DND-41 (cell line): ENCODE measurements at regions not wholly inside any gene's neighbourhood (a gene's known extent, or its start where the extent isn't known, plus 50 kb on each side); places are given as distances from the start of the nearest gene placed in this dataset.

Source experiments
- ATAC-seq: fragments of 200-7000 bp; cut with Tn5 transposase; 3 replicates; pipeline ENCODE4 v1.9.1; 2021; ENCODE audit warnings: low read depth; ENCODE audit not compliant: insufficient read depth
- DNase-seq: peaks from one replicate; pipeline ENCODE4 v3.0.0-alpha.2; 2020
- H2AFZ ChIP-seq: 2 replicates; pipeline ENCODE4 v1.6.0; 2012; ENCODE audit warnings: low read depth, low read length
- H3K27ac ChIP-seq: 2 replicates; pipeline ENCODE4 v1.5.1; 2012; ENCODE audit warnings: low read length, inconsistent platforms
- H3K27me3 ChIP-seq: fragments of 200-600 bp; sonication (generic); 2 replicates; pipeline ENCODE4 v1.6.0; 2012; ENCODE audit warnings: low read length, mild to moderate bottlenecking, inconsistent platforms; ENCODE audit not compliant: insufficient read depth, poor library complexity
- H3K36me3 ChIP-seq: 2 replicates; pipeline ENCODE4 v1.5.1; 2012; ENCODE audit warnings: low read length, inconsistent platforms; ENCODE audit not compliant: insufficient read depth
- H3K4me1 ChIP-seq: 2 replicates; pipeline ENCODE4 v1.5.1; 2012; ENCODE audit warnings: mild to moderate bottlenecking, low read length; ENCODE audit not compliant: insufficient read depth
- H3K4me2 ChIP-seq: 2 replicates; pipeline ENCODE4 v1.6.0; 2012; ENCODE audit warnings: mild to moderate bottlenecking, moderate library complexity, low read length, inconsistent platforms; ENCODE audit not compliant: insufficient read depth
- H3K4me3 ChIP-seq, 2 experiments: fragments of 200-600 bp in 1 of 2; shearing (Covaris generic) in 1 of 2; 2 replicates each; pipeline ENCODE4 v1.5.1; 2012 to 2016; ENCODE audit warnings: inconsistent platforms in 2 of 2, low read length in 2 of 2, mild to moderate bottlenecking in 2 of 2, low read depth in 1 of 2, moderate library complexity in 1 of 2
- H3K79me2 ChIP-seq: 2 replicates; pipeline ENCODE4 v1.6.0; 2012; ENCODE audit warnings: low read length, inconsistent platforms; ENCODE audit not compliant: insufficient read depth
- H3K9ac ChIP-seq: 2 replicates; pipeline ENCODE4 v1.6.0; 2012; ENCODE audit warnings: low read depth, mild to moderate bottlenecking, inconsistent platforms, low read length, moderate library complexity
- H3K9me3 ChIP-seq: 2 replicates; pipeline ENCODE4 v1.5.1; 2012; ENCODE audit warnings: low read length, moderate library complexity, mild to moderate bottlenecking, inconsistent platforms; ENCODE audit not compliant: insufficient read depth, severe bottlenecking
- H4K20me1 ChIP-seq: 2 replicates; pipeline ENCODE4 v1.6.0; 2012; ENCODE audit warnings: low read length; ENCODE audit not compliant: insufficient read depth
- EZH2 ChIP-seq: IDR thresholded peaks from 3 replicates; pipeline ENCODE4 v1.6.1; 2012; ENCODE audit warnings: borderline replicate concordance, low read depth, mild to moderate bottlenecking, moderate library complexity, low read length, inconsistent platforms; ENCODE audit not compliant: severe bottlenecking
- TF ChIP-seq, protein P1 (sequence below): IDR thresholded peaks from 2 replicates; pipeline ENCODE4 v1.5.1; 2012; ENCODE audit warnings: borderline replicate concordance, low read length, moderate library complexity, mild to moderate bottlenecking; ENCODE audit not compliant: poor library complexity, severe bottlenecking; ENCODE audit errors: extremely low read depth

DNA sequence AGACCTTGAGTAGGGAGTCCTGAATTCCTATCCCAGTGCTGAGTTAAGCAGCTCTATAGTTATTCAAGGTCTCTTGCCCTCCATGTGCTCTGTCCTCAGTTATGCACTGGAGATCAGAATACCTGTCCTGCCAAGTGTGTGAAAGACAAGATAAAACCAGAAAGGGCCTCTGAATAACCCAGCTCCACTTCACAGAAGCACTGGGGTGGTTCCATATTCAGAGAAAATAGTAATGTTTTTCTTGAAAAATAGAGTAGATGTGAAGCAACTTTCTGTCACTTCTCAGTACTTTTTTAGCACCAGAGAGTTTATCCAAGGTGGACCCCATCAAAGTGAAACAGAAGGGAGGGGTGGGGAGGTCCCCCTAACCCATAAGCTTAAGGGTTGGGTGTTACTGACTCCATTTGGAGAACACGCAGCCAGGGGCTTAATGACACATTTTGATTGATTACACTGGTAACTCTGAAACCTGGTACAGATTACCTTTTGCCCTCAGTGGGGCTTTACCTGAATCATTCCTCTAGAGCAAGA, 509.8 kb upstream of the JARID2 start:
- no peak overlapping the region for H3K4me2 ChIP-seq
- no peaks in the 10 kb centered on the region for H3K27me3 ChIP-seq
- ATAC-seq (no peak), DNase-seq (no peak)
- no peaks in the 10 kb centered on the region for H3K9me3 ChIP-seq
- no peak overlapping the region for H2AFZ ChIP-seq
- no peak overlapping the region for H3K4me3 ChIP-seq
- peaks cover 9% of the 10 kb centered on the region for H3K4me1 ChIP-seq
- no peaks in the 10 kb centered on the region for H3K36me3 ChIP-seq
- no peaks in the 10 kb centered on the region for H4K20me1 ChIP-seq
- no peaks in the 10 kb centered on the region for H3K79me2 ChIP-seq
- TF ChIP-seq, protein P1, sequence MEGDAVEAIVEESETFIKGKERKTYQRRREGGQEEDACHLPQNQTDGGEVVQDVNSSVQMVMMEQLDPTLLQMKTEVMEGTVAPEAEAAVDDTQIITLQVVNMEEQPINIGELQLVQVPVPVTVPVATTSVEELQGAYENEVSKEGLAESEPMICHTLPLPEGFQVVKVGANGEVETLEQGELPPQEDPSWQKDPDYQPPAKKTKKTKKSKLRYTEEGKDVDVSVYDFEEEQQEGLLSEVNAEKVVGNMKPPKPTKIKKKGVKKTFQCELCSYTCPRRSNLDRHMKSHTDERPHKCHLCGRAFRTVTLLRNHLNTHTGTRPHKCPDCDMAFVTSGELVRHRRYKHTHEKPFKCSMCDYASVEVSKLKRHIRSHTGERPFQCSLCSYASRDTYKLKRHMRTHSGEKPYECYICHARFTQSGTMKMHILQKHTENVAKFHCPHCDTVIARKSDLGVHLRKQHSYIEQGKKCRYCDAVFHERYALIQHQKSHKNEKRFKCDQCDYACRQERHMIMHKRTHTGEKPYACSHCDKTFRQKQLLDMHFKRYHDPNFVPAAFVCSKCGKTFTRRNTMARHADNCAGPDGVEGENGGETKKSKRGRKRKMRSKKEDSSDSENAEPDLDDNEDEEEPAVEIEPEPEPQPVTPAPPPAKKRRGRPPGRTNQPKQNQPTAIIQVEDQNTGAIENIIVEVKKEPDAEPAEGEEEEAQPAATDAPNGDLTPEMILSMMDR, result no peak
- H3K9ac ChIP-seq, result no peak overlapping the region
- H3K27ac ChIP-seq, result no peak overlapping the region

DNA sequence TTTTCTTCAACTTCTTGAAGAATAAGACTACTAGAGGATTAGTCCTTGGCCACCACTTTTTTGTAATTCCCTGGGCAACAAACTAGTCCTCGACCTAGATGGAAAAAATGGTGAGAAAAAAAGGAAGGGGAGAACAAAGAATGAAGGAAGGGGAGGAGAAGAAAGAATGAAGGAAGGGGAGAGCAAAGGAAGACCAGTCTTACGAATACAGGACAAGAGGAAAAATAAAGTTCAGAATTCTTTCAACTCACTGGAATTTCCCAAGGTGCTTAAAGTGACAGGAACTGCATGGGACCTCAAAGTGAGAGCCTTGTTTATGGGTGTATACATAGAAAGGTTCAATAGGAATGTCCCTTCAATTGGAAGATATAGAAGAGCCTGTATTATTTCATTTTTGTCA, 509.3 kb upstream of the JARID2 start:
- Histone ChIP-seq H3K4me2 (no peak overlapping the region), H3K9ac (no peak overlapping the region), H3K4me1 (peaks cover 9% of the 10 kb centered on the region), H2AFZ (no peak overlapping the region), H3K4me3 (no peak overlapping the region), H3K27me3 (no peaks in the 10 kb centered on the region), H3K36me3 (no peaks in the 10 kb centered on the region), H4K20me1 (no peaks in the 10 kb centered on the region), H3K27ac (no peak overlapping the region), H3K9me3 (no peaks in the 10 kb centered on the region), H3K79me2 (no peaks in the 10 kb centered on the region)
- DNase-seq (no peak), ATAC-seq (no peak)
- TF ChIP-seq EZH2, result no peak
- TF ChIP-seq, protein P1, result no peak

DNA sequence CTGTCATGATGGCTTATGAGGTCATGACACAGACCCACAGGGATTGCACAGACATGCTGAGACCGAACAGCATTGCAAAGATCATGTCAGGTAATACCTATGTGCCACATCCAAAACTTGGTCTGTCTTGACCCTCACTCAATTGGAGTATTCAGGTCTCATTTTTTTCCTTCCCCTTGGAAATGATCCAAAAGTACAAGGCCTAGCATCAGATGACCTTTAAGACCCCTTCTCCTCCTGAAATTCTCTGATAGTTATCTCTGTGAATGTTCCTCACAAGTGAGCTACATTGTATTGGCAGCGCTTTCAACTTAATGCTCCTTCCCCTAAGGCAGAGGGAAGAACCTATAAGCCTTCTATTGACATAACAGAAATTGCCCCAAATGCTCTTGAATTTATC, 507.4 kb upstream of the JARID2 start:
- no peak overlapping the region for H3K4me2 ChIP-seq
- ATAC-seq, result no peak
- H3K4me3 ChIP-seq, result no peak overlapping the region

DNA sequence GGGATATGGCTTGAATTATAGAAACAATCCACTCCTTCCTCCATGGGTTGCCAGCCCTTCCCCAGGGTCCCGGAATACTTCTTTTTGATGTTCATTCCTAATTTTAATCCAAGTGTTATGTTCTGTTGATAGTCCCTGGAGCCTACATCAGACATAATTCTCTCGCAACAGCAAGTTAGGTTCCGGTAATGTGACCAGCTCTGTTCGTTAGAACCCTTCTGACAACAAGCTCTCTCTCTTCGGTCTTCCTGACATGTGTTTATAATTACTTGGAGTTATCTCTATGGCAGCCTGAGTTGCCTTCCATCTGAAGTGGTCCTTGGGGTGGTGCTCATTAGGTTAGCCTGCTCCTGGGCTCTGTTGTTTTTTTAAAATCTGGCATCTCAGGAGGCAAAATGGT, 506.9 kb upstream of the JARID2 start:
- H3K9me3 ChIP-seq, result no peaks in the 10 kb centered on the region
- H3K4me3 ChIP-seq, result no peak overlapping the region
- no peak for TF ChIP-seq EZH2
- TF ChIP-seq, protein P1, result no peak
- no peaks in the 10 kb centered on the region for H3K27me3 ChIP-seq
- no peaks in the 10 kb centered on the region for H4K20me1 ChIP-seq
- H3K4me1 ChIP-seq, result peaks cover 9% of the 10 kb centered on the region
- no peak overlapping the region for H3K4me2 ChIP-seq
- no peaks in the 10 kb centered on the region for H3K79me2 ChIP-seq
- no peak for DNase-seq
- ATAC-seq, result no peak
- no peak overlapping the region for H3K27ac ChIP-seq
- H3K9ac ChIP-seq, result no peak overlapping the region
- no peaks in the 10 kb centered on the region for H3K36me3 ChIP-seq
- no peak overlapping the region for H2AFZ ChIP-seq

More for the DNA sequence above, 507.4 kb upstream of the JARID2 start:
- H3K9me3 ChIP-seq, result no peaks in the 10 kb centered on the region
- no peak overlapping the region for H2AFZ ChIP-seq
- no peaks in the 10 kb centered on the region for H3K79me2 ChIP-seq
- no peak overlapping the region for H3K9ac ChIP-seq
- H3K27me3 ChIP-seq, result no peaks in the 10 kb centered on the region
- TF ChIP-seq EZH2, result no peak
- TF ChIP-seq, protein P1, result no peak
- DNase-seq, result no peak
- H3K27ac ChIP-seq, result no peak overlapping the region
- peaks cover 9% of the 10 kb centered on the region for H3K4me1 ChIP-seq
- H4K20me1 ChIP-seq, result no peaks in the 10 kb centered on the region
- H3K36me3 ChIP-seq, result no peaks in the 10 kb centered on the region
